Testis (tissue), 2 donors: ENCODE measurements at regions not wholly inside any gene's neighbourhood (a gene's known extent, or its start where the extent isn't known, plus 50 kb on each side); places are given as distances from the start of the nearest gene placed in this dataset.

Source experiments
- CTCF ChIP-seq, 3 experiments: fragments of 450-650 bp in 2 of 3; fragments of 200-600 bp in 1 of 3; sonication (generic) in 1 of 3; IDR thresholded peaks; one replicate each; pipeline ENCODE4 v1.5.1; 2016 to 2019; ENCODE audit warnings: antibody characterized with exemption in 3 of 3, mild to moderate bottlenecking in 2 of 3, moderate library complexity in 1 of 3
- POLR2A ChIP-seq: fragments of 450-650 bp; IDR thresholded peaks from one replicate; pipeline ENCODE4 v1.6.1; 2017; ENCODE audit warnings: antibody characterized with exemption, mild to moderate bottlenecking, moderate library complexity

- TF ChIP-seq POLR2A (no peak), CTCF (IDR thresholded peaks at IDR 0.05) (no peak)
Measured at GRCh38 chr11:134623711-134624110, 211.7 kb upstream of the B3GAT1 start.
